Muscle of back (tissue), 3 donors: ENCODE measurements at regions not wholly inside any gene's neighbourhood (a gene's known extent, or its start where the extent isn't known, plus 50 kb on each side); places are given as distances from the start of the nearest gene placed in this dataset.

Source experiments
- DNase-seq, 3 donors: peaks; one replicate each; pipeline versions ENCODE4 v3.0.0 to v3.0.0-alpha.2; 2013

DNA sequence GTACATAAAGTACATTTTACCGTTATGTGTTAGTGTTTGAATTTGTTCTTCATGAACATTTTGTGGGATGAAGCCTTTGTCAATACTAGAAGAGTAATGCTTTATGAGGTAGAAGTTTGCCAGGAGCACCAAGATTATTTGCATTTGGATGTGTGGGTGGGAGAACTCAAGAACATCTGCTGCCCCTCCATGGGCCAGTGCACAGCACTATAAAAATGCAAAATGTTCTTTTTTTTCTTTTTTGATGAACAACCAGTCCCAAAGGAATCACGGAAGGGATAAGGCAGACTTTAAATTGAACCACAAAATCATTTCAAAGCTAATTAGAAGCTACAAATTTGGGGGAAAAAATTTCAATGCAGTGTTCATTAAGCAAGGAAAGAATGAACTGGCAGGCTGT lies 300.3 kb upstream of the NWD2 start:
- DNase-seq, result no peak

DNA sequence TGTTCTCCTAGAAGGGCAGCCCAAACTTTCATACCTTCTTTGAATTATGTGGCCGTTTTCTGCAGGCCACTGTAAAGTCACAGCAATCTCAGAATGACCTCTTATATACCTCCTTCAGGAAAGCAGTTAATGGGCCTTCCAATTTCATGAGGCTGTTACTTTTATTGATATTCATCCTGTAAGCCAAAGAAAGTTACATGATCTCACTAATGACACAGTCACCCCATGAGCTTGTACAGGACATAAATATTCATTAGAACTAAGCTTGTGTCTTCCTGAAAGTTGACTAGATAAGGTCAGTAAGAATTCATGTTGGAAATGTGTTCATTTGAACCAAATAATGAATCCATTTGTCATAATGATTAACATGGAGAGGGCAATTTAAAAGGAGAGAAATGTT lies 283.1 kb upstream of the NWD2 start:
- no peak for DNase-seq

DNA sequence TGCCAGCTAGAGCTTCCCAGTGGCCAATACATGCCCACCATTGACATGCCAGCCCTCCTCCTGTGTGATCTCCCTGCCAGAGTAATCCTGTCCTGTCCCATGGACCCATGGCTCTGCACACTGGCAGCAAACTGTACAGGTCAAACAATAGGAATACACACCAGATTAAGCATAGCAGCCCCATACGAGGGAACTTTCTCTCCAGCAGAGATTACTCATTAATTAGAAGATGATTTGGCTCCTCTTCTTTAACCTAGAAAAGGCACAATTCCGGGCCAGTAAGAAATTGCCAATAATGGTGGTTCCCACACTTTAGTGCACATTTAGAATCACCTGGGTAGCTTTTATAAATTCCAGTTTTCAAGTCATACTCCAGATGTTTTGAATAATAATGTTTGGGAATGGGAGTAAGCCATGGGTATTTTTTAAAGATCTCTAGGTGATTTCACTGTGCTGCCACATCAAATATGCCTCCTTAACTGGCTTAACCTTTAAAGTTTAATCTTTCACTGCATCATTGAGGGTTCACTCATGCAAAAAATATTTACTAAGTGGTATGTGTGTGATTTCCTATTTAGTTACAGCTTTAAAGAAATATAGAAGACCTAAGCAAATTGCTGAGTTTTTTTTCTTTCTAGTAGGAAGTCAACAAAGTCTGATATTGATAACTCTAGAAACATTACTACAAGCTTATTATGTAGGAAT lies 277.6 kb upstream of the NWD2 start:
- no peak for DNase-seq

DNA sequence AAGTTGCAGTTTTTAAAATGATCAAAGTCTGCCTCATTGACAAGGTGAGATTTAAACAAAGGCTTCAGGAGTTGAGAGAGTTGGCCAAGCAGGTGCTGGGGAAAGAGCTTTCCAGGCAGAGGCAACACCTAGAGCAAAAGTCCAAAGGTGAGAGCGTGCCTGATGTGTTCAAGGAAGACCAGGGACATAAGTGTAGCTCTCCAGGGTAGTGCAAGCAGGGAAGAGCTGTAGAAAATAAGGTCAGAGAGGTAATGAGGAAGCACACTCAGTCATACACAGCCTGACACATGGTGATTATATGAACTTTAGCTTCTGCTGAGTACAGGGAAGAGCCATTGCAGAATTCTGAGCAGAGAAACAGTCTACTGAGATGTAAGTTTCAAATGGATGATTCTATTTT lies 265.0 kb upstream of the NWD2 start:
- DNase-seq, result no peak

DNA sequence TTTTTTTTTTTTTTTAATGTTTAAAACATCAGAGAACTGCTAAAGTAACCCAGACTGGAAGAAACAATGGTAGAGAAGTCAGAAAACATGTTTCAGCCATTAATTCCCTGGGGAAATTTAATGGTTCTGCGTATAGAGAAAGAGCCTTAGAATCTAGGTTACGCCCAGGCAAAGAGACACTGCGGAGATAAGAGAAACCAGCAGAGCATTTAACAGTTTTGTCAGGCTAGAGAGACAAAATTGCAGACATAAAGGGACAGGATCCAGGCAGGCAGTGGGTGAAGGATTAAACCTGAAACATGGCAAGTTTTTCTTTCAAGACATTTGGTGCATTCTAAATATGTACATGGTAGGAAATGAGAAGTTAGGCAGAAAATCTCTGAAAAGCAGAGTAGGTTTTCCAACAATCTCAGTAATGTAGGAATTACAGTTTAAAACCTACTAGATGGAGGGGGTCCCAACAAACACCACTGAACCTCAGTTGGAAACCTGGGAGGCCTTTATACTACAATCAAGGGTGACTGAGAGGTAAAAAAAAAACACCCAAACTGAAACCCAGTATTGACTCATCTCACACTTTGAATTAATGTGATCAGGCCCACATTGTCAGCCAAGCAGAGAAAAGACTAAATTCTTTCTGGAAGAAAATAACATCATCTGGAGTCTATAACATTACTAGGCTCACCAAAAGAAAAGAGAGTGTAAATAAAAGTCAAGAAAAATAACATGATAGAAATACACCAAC lies 254.2 kb upstream of the NWD2 start:
- no peak for DNase-seq

DNA sequence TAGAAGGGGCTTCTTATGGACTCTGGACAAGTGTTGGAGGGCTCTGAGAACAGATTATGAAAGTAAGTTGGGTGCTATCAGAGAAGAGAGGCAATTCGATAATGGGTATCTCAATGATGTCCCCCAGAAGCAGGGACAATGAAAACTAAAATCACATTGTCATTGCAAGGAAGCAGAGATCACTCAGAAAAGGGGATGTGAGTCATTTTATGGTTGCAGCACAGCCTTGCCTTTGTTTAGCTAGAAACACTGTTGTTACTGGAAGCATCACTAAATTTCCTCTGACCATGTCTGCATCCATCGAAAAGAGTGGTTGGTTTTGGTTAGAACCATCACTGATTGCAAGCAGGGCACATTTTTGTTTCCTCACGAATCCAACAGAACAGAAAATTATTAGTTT lies 246.8 kb upstream of the NWD2 start:
- no peak for DNase-seq

DNA sequence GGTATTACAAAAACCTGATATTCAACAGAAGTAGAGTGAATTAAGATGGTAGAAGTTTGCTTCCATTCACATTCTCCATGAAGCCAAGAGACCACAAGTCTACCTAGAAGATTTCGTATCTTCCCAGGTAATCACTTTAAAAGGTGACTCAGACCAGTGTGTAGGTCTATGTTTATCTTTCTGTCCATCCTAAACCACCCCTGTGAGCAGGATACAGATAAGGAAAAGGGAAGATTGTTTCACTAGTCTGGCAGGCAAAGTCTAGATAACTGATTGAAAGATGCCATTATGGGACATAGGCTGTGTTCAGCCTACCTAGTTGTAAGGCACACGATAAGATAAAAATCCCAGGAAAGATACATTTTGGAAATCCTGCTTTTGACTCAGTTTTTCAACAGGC lies 244.3 kb upstream of the NWD2 start:
- no peak for DNase-seq

DNA sequence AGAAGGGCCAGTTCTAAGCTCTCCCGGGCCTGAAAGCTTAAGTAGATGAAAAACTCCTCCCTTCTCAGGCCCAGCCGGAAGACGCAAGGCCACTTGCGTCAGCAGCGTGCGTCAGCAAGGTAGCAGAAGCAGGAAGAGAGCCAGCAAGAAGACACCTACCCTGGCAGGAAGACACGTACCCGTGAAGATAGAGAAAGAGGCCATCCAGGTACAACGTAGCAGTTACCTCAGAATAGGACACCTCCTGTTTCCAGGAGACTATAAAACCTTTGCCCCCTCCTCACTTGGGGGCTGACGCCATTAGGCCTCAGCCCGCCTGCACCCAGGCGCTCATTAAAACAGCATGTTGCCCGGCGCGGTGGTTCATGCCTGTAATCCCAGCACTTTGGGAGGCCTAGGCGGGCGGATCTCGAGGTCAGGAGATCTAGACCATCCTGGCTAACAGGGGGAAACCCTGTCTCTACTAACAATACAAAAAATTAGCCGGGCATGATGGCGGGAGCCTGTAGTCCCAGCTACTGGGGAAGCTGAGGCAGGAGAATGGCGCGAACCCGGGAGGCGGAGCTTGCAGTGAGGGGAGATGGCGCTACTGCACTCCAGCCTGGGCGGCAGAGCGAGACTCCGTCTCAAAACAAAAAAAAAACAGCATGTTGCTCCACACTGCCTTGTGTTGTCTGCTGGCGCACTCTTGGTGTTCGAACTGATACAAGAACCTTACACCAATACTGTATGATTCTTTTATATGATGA lies 242.7 kb upstream of the NWD2 start:
- DNase-seq, result no peak

DNA sequence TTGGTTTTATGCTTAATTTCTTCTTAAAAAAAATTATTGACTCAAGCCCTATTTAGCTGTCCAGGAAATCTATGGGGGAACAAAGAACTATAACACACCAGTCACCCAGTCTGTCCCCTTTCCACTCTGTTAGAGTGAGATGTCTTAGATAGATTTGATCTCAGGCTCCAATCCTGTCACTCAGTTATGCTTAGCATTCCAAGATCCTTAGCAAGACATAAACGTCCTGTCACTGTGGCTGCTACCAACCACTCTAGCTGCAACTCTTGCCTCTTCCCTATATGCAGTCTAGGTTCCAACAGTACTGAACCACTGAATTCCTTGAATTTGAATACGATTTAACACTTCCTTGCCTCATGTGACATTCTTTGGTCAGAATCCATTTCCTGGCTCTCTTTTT lies 241.9 kb upstream of the NWD2 start:
- DNase-seq, result no peak

DNA sequence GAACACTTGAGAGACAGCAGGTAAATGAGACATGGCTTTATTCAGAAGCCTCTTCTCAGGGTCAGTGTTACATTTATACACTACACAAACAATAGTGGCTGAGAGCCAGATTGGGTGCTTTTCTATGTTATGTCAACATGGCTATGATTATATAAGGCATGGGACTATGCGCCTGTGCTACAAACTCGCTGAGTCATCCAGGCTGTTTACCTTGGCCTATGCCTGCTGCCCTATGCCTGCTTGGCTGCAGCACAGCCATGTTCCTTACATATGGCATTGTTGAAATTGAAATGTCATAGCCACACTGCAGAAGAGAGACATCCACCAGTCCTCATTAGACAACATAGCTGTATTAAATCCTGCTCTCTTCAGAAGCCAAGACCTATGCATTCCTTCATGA lies 236.3 kb upstream of the NWD2 start:
- DNase-seq, result no peak

DNA sequence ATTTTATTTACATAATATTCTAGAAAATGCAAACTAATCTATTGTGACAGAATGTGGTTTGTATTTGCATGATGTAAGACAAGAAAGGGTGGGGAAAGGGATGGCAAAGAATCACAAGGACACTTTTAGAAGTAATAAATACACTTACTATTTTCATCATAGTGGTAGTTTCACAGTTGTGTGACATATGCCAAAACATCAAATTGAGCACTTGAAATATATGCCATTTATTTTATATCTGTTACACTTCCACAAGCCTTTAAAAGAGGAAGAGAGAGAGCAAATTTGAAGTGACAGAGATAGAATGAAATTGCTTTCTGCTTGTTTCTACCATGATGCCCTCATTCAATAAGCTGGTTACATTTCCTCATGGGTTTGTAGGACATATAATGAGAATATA lies 230.0 kb upstream of the NWD2 start:
- no peak for DNase-seq

DNA sequence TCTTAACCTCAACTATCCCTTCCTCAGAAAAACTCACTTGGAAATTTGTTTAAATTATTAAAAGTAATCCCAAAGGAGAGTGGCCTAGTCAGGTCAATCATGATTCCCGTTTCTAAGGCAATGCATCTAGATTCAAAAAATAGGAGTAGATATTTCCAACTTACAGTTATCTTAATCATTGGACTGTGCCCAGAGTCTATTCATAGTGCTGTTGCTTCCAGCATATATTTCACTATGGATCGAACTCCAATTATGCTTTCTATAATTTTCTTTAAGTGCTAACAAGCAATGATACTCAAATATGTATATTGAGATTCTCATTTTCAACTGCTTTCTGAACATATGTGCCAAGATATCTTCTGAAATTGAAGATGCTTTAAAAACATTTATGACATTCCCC lies 229.2 kb upstream of the NWD2 start:
- no peak for DNase-seq

DNA sequence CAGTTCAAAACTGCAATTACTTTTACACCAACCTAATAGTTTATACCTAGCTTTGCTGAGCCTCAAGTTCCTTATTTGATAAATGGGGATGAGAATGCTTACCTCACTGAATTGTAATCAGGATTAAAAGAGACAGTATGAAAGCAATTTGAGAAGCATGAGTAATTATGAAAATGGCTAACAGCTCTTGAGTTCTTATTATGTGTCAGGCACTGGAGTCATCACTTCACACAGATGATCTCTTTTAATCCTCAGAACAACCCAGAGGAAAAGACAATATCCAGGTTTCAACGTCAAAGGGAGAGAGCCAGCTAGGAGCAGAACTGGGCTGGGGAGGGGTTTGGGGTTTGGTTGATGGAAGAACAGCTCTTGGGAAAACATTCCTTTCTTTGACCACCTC lies 221.0 kb upstream of the NWD2 start:
- no peak for DNase-seq

DNA sequence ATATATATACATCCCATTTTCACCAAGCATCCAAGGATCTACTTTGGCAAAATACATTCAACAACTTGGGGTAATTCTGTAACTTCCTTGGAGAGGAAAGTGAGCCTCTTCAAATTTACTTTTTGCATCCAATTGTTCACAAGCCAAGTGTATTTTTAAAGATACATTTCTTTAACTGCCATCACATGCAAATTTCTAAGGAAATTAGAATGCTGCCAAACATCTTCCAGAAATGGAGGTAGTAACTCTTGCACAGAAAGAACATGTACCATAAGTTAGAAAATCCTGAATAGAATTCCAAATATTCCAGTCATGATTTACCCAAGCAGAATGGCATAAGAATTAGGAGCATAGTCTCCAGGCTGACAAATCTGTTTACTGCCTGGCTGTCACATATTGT lies 220.5 kb upstream of the NWD2 start:
- no peak for DNase-seq

DNA sequence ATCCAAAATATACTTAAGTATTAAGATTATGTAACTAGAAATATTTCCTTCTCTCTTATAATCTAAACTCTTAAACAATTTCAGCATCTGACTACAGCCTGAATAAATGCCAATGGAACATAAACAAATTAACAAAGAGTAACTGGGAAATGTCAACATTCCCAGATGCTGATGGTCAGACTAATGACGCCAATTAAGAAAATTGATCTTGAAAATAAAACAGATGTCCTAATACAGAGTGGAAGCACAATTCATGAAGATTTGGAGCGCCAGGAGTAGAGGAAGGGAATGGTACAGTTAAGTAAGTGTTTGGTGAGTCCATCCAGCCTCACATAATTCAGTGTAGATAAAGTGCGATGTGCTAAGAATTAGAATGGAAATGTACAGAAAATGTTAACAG lies 203.7 kb upstream of the NWD2 start:
- no peak for DNase-seq

DNA sequence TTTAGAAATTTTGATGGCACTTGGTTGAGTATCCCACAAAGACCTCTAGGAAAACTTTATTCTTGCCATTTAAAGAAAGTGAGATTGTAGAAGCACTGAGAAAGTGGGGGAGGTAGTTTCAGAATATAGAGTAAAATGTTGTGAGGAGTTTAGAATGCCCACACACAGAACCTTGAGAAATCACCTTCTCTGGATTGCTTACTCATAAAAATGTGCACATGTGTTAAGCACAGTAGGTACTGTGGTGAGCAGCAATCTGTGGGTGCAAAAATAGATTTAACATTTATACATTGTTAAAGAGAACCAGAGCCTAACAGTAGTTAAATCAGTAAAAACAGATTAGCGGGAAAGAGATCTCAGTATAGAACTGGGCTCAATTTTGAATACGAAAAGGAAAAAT lies 201.2 kb upstream of the NWD2 start:
- DNase-seq, result no peak

DNA sequence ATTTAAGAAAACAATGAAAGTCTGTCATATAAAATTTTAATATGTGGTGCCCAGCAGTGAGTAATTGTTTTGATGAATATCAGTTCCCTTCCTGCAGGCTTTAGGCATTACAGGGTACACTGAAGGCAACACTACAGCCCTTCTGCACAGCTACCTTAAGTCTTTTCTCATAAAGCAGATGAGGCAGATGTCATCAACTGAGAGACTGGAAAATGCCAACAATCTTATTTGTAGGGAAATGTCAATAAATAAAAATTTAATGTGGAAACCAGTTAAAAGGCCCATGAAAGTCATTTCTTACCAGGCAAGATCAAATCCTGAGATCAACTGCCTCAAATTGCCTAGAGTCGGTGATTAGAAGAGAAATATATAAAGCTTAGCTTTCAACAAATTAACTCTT lies 193.4 kb upstream of the NWD2 start:
- DNase-seq, result no peak

DNA sequence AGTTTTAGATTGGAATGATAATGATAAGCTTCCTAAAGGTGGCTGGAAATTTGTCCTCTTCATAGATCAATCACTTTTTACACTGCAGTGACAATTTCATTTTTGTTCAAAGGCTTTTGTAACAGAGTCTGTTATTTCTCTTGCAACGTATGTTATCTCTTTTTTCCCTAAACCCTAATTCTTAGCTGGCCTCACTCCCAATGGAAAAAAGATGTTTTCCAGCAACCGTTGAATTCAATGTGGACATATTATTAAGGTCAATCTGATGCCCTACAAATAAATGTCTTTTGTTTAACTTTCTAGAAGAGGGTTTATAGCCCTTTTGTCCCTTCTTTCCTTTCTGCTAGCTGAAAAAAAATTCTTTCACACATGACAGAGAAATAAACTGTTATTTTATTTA lies 192.7 kb upstream of the NWD2 start:
- no peak for DNase-seq

DNA sequence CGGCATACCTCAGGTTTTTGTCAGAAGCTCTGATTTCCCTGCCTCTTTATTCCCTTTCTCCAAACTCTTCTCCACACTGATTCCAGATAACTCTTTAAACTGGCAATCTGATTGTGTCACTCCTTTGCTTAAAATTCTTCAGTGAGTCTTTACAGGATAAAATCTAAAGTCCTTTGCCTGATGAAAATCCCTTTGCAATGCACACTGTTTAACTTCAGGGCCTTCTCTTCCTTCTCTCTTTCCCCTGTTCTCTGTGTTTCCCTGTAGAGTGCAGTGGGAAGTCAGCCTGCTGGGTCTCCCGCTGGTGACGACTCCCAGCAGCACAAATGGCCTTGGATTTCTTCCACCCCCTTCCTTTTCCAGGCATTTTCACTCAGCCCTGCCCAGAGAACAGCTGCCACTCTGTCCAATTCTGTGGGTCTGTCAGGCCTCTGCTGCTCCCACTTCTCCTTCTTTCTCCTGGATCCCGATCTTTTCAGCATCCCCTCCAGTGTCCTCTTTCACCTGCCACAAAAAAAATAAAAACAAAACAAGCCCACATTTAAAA lies 189.9 kb upstream of the NWD2 start:
- peak in 2 of 3 donors; percentile 0 to 12 for DNase-seq

DNA sequence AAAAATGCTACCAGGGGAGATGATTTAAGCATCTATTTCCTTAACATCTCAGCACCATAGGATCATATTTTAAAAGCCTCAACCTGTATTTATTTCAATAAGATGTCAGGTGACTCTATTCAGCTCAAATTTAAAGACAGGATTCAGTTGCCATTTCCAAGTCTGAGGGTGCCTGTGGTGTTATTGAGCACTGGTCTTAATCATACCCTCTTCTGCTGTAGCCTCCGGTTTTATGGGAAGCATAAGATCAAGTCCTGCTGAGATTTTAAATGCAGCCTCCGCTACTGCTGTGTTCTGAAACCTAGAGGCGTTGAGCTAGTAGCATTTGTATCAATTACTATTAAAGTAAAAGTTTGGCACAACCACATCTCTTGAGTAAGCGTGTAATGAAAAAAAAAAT lies 185.7 kb upstream of the NWD2 start:
- DNase-seq, result no peak

DNA sequence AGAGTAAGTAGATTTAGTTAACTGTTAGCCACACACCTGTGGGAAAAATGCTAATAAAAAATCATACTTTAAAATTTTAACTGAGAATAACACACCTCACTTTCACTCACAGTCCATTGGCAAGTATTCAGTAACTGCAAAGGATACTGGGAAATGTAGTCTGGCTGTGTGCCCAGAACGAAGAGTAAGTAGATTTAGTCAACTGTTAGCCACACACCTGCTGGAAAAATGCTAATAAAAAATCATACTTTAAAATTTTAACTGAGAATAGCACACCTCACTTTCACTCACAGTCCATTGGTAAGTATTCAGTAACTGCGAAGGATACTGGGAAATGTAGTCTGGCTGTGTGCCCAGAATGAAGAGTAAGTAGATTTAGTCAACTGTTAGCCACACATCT lies 178.4 kb upstream of the NWD2 start:
- DNase-seq, result peak in 2 of 3 donors; percentile 1 to 8

DNA sequence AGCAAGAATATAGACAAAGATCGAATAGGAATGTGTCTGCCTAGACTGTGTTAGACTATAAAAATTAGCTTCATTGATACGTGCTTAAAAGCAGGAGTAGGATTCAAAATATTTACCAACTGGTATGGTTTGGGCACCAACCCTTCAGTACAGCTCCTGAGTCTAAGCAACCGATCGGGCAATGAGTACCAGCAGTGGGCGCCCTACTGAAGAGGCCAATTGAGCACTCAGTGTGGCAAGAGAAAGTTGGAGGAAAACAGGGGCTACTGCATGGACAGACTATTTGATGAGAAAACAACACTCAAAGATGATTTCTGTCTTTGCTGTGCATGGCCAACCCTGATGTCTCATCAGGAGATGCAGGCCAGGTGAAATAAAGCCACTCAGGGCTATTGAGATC lies 176.0 kb upstream of the NWD2 start:
- no peak for DNase-seq

DNA sequence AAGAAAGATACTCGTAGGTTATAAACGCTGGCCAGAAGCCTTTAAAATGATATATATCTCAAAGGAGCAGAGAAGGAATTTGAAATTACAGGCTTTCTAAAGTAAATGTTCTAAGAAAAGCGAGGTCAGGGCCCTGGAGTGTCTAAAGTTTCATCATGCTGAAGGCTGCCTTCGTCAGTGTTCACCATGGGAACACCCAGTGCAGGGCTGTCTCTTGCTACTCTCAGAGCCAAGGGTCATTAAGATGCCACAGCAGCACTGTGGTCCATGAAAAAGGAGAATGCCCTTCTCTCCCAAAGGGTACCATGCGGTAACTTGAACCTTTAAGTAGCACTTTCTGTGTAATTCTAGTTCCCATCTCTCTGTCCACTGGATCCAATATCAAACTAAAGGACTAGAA lies 174.5 kb upstream of the NWD2 start:
- DNase-seq, result no peak
